GM23338 (cell line): ENCODE measurements at regions not wholly inside any gene's neighbourhood (a gene's known extent, or its start where the extent isn't known, plus 50 kb on each side); places are given as distances from the start of the nearest gene placed in this dataset.

Experiments used
- ATAC-seq: fragments of 200-7000 bp; cut with Tn5 transposase; 3 replicates; pipeline ENCODE4 v1.9.1; 2020
- DNase-seq: peaks from one replicate; pipeline ENCODE4 v3.0.0-alpha.2; 2015; ENCODE audit warnings: low spot score
- H2AFZ ChIP-seq: fragments of 200-600 bp; sonication (generic); 2 replicates; pipeline ENCODE4 v1.8.0; 2016; ENCODE audit warnings: antibody characterized with exemption, mild to moderate bottlenecking, moderate library complexity
- H3F3A ChIP-seq: fragments of 200-600 bp; sonication (generic); replicated peaks from 2 replicates; pipeline ENCODE4 v1.8.0; 2017; ENCODE audit warnings: antibody characterized with exemption, mixed run types, low read depth
- H3K27ac ChIP-seq: fragments of 200-600 bp; sonication (generic); 2 replicates; pipeline ENCODE4 v1.6.1; 2016; ENCODE audit warnings: low read depth
- H3K27me3 ChIP-seq: fragments of 200-600 bp; sonication (generic); 2 replicates; pipeline ENCODE4 v1.8.0; 2016; ENCODE audit warnings: mild to moderate bottlenecking, mixed run types, moderate library complexity; ENCODE audit not compliant: insufficient read depth
- H3K36me3 ChIP-seq: fragments of 200-600 bp; sonication (generic); 2 replicates; pipeline ENCODE4 v1.8.0; 2016; ENCODE audit warnings: mild to moderate bottlenecking; ENCODE audit not compliant: insufficient read depth
- H3K4me1 ChIP-seq: fragments of 200-600 bp; sonication (generic); 2 replicates; pipeline ENCODE4 v1.8.0; 2016; ENCODE audit warnings: mild to moderate bottlenecking, moderate library complexity; ENCODE audit not compliant: insufficient read depth
- H3K4me2 ChIP-seq: fragments of 200-600 bp; sonication (generic); 2 replicates; pipeline ENCODE4 v1.7.1; 2017; ENCODE audit warnings: mixed run types
- H3K4me3 ChIP-seq: fragments of 200-600 bp; sonication (generic); 2 replicates; pipeline ENCODE4 v1.6.1; 2016; ENCODE audit warnings: mixed run types
- H3K79me2 ChIP-seq: fragments of 200-600 bp; sonication (generic); replicated peaks from 2 replicates; pipeline ENCODE4 v1.8.0; 2017; ENCODE audit warnings: mild to moderate bottlenecking; ENCODE audit not compliant: insufficient read depth
- H3K9me2 ChIP-seq: fragments of 200-600 bp; sonication (generic); 2 replicates; pipeline ENCODE4 v1.8.0; 2017; ENCODE audit not compliant: insufficient read depth
- H4K20me1 ChIP-seq: fragments of 200-600 bp; sonication (generic); replicated peaks from 2 replicates; pipeline ENCODE4 v1.8.0; 2017; ENCODE audit warnings: mild to moderate bottlenecking; ENCODE audit not compliant: insufficient read depth
- H3K27ac Mint-ChIP-seq: 2 replicates; pipeline ENCODE4 v1.8.0; 2020; ENCODE audit warnings: inconsistent platforms, mild to moderate bottlenecking, moderate library complexity, mixed read lengths
- H3K27me3 Mint-ChIP-seq: 3 replicates; pipeline ENCODE4 v1.8.0; 2022; ENCODE audit warnings: low read depth, mild to moderate bottlenecking, moderate library complexity, mixed read lengths, inconsistent platforms; ENCODE audit not compliant: insufficient read depth, poor library complexity
- H3K36me3 Mint-ChIP-seq: 3 replicates; pipeline ENCODE4 v1.8.0; 2021; ENCODE audit warnings: low read depth, mild to moderate bottlenecking, inconsistent platforms, moderate library complexity, mixed read lengths
- H3K4me1 Mint-ChIP-seq: 3 replicates; pipeline ENCODE4 v1.8.0; 2020; ENCODE audit warnings: mild to moderate bottlenecking, inconsistent platforms, mixed read lengths
- H3K4me3 Mint-ChIP-seq: 3 replicates; pipeline ENCODE4 v1.8.0; 2021; ENCODE audit warnings: moderate library complexity, mild to moderate bottlenecking, inconsistent platforms, mixed read lengths
- H3K9me3 Mint-ChIP-seq: 3 replicates; pipeline ENCODE4 v1.8.0; 2020; ENCODE audit warnings: moderate library complexity, mild to moderate bottlenecking, inconsistent platforms, mixed read lengths
- CREB1 ChIP-seq: fragments of 250-450 bp; sonication (Bioruptor Pico); IDR thresholded peaks from 2 replicates; pipeline ENCODE4 v1.5.0; 2020; ENCODE audit warnings: low read depth, mild to moderate bottlenecking, moderate library complexity
- EZH2phosphoT487 ChIP-seq: fragments of 200-600 bp; sonication (generic); IDR thresholded peaks from one replicate; pipeline ENCODE4 v1.8.1; 2018; ENCODE audit warnings: antibody characterized with exemption; ENCODE audit not compliant: unreplicated experiment
- JUNB ChIP-seq: IDR thresholded peaks from one replicate; pipeline ENCODE4 v1.6.1; 2016; ENCODE audit warnings: antibody characterized with exemption; ENCODE audit not compliant: unreplicated experiment
- POLR2AphosphoS5 ChIP-seq: IDR thresholded peaks from 2 replicates; pipeline ENCODE4 v1.6.1; 2016; ENCODE audit warnings: antibody characterized with exemption, low read depth
- REST ChIP-seq: IDR thresholded peaks from one replicate; pipeline ENCODE4 v1.6.1; 2018; ENCODE audit warnings: antibody characterized with exemption; ENCODE audit not compliant: unreplicated experiment
- STAT1 ChIP-seq: IDR thresholded peaks from one replicate; pipeline ENCODE4 v1.6.1; 2016; ENCODE audit warnings: antibody characterized with exemption; ENCODE audit not compliant: unreplicated experiment
- ZNF462 ChIP-seq: fragments of 250-450 bp; sonication (Bioruptor Pico); IDR thresholded peaks from 2 replicates; pipeline ENCODE4 v1.5.0; 2020; ENCODE audit warnings: mild to moderate bottlenecking, moderate library complexity

GRCh38 chr4:55186700-55187099 lies 61.3 kb upstream of the KDR start (continued):
- TF ChIP-seq REST, result no peak

- Mint-ChIP-seq H3K9me3 (peaks cover 7% of the 10 kb centered on the region), H3K27ac (no peak overlapping the region), H3K4me1 (peaks cover 14% of the 10 kb centered on the region), H3K27me3 (peaks cover 1% of the 10 kb centered on the region), H3K36me3 (peaks cover 7% of the 10 kb centered on the region; the same call in 1 of the 3 replicates), H3K4me3 (no peak overlapping the region)
- TF ChIP-seq REST, result no peak
- no peak for TF ChIP-seq STAT1
- TF ChIP-seq EZH2phosphoT487, result no peak
- no peak for TF ChIP-seq POLR2AphosphoS5
- no peak for TF ChIP-seq ZNF462
- no peak for TF ChIP-seq JUNB
- no peak for TF ChIP-seq CREB1 (CRISPR knock-in tag)
- ATAC-seq (no peak), DNase-seq (no peak)
- no peaks in the 10 kb centered on the region for H3K27me3 ChIP-seq
- no peaks in the 10 kb centered on the region for H4K20me1 ChIP-seq
- no peak overlapping the region for H3K4me3 ChIP-seq
- H3K79me2 ChIP-seq, result no peaks in the 10 kb centered on the region
- H3K4me2 ChIP-seq, result no peak overlapping the region
- no peaks in the 10 kb centered on the region for H3F3A ChIP-seq
- no peak overlapping the region for H3K27ac ChIP-seq
- H3K4me1 ChIP-seq, result no peaks in the 10 kb centered on the region
- no peaks in the 10 kb centered on the region for H3K36me3 ChIP-seq
- H2AFZ ChIP-seq, result peak overlapping the region; percentile 92; the same call in 1 of the 2 replicates
- no peaks in the 10 kb centered on the region for H3K9me2 ChIP-seq
Measured at GRCh38 chr4:55214172-55214571, 88.8 kb upstream of the KDR start.
